HG03175 (cell line): ENCODE measurements at regions not wholly inside any gene's neighbourhood (a gene's known extent, or its start where the extent isn't known, plus 50 kb on each side); places are given as distances from the start of the nearest gene placed in this dataset.
"Not testable (repeated sequence)": the region's sequence is repeated elsewhere in the genome, so short reads cannot be mapped to it uniquely, and the experiment has no call there.

Experiments
- ATAC-seq: cut with Tn5 transposase; IDR thresholded peaks from one replicate; pipeline ENCODE4 v1.9.1; 2021; ENCODE audit warnings: mild to moderate bottlenecking, moderate library complexity; ENCODE audit not compliant: unreplicated experiment

GRCh38 chr3:21036888-21037287 is 714.1 kb downstream of the ZNF385D start:
- ATAC-seq, result no peak

- ATAC-seq, result no peak
Observed at GRCh38 chr3:21028412-21028811, 722.6 kb downstream of the ZNF385D start.

- no peak for ATAC-seq
Observed at GRCh38 chr3:21024563-21024962, 726.4 kb downstream of the ZNF385D start.

- no peak for ATAC-seq
Observed at GRCh38 chr3:21020681-21021080, 730.3 kb downstream of the ZNF385D start.

GRCh38 chr3:21020043-21020442 is 731.0 kb downstream of the ZNF385D start:
- ATAC-seq, result no peak

DNA sequence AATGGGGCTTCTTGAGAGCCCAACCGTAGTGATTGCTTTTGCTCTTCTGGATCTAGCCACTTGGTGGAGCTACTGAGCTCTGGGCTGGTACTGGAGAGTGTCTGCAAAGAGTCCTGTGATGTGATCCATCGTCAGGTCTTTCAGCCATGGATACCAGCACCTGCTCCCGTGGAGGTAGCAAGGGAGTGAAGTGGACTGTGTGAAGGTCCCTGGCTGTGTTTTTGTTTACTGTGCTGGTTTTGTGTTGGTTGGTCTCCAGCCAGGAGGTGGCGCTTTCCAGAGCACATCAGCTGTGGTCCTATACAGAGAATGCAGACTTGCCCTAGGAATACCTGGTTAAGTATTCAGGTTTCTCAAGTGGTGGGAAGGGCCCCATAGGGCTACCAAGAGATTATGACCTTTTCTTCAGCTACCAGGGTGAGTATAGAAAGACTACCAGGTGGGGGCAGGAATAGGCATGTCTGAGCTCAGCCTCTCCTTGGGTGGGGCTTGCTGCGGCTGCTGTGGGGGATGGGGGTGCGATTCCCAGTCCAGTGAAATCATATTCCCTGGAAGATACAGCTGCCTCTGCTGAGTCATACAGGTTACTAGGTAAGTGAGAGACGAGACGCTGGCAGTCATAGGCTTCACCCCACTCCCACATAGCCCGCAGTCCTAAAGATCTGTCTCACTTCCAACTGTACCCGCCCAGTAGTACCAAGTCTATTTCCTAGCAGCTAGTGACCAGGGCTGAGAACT is 733.7 kb downstream of the ZNF385D start:
- no peak for ATAC-seq

DNA sequence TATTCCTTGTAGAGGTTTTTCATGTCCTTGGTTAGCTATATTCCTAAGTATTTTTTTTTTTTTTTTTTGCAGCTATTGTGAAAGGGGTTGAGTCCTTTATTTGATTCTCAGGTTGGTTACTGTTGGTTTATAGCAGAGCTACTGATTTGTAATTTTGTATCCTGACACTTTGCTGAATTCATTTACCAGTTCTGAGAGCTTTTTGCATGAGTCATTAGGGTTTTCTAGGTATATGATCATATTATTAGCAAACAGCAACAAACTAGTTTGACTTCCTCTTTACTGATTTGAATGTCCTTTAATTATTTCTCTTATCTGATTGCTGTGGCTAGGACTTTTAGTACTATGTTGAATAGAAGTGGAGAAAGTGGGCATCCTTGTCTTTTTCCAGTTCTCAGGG is 737.4 kb downstream of the ZNF385D start:
- ATAC-seq, result no peak

DNA sequence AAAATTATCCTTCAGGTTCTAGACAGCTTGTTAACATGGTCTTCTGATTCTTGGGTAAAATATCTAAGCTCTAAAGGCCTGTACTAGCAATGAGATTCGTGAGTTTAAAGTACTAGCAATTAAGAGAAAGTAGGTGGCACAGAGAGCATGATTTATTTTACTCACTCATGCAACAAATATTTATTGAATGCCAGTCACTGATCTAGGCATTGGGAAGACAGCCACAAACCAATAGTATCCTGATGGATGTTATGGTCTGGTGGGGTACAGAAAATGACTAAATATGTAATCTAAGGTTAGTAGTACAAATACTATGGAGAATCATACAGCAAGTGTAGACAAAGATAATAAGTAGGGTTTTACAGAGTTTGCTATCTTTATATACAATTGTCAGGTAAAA is 751.3 kb downstream of the ZNF385D start:
- no peak for ATAC-seq

DNA sequence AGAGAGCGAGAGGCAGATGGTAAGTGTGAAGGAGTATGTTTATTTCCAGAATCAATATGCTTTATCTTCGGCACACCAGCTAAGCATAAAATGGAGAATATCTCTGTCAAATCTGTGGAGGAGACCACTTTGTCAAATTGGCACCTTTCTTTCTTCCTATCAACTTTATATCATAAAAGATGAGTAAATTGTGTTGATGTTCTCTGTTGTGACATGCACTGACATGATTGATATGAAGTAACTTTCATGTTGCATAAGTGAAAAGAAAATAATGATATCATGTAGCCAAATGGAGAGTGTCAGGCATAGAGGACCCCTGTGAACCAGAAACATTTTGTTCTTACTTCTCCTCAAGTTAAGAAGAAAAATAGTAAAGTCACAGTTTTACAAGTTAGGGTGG is 753.8 kb downstream of the ZNF385D start:
- no peak for ATAC-seq

- no peak for ATAC-seq
Observed at GRCh38 chr3:20990896-20991295, 760.1 kb downstream of the ZNF385D start.

GRCh38 chr3:20989653-20990052 is 761.4 kb downstream of the ZNF385D start:
- not testable (repeated sequence) for ATAC-seq

- ATAC-seq, result no peak
Observed at GRCh38 chr3:20984594-20985205, 766.3 kb downstream of the ZNF385D start.

GRCh38 chr3:20975188-20975651 is 775.8 kb downstream of the ZNF385D start:
- no peak for ATAC-seq

DNA sequence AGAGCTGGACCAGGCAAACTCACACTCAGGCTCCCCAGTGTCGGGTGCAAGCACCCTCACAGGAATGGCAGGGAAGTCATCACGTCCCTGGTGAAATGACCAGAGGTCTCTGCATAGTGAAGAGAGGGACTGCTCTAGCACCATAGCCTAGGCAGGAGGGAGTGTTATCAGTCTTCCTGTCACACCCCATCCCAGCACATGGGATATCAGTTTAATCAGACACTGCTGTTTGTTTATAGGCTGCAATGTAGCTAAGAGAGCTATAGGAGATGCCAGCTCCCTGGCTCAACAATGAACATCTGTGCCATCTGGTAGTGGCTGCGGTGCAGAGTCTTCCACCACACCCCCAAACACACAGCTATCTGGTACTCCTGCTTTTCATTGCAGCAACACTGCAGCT is 776.6 kb downstream of the ZNF385D start:
- ATAC-seq, result no peak

DNA sequence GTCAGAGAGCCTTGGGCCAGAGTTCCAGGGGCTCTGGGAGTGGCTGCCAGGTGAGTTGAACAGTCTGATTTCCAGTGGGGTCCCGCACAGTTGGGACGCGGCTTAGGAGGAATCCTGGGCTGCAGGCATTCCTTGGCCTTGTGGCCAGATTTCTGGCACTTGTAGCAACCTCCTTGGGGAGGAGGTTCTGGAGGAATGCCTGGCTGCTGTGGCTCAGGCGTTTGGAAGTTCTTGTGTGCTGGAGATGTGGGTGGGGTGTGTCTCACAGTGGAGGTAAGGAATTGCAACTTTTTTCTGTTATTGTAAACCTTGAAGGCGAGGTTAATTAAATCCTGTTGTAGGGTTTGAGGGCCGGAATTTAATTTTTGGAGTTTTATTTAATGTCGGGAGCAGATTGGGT is 780.2 kb downstream of the ZNF385D start:
- ATAC-seq, result not testable (repeated sequence)

DNA sequence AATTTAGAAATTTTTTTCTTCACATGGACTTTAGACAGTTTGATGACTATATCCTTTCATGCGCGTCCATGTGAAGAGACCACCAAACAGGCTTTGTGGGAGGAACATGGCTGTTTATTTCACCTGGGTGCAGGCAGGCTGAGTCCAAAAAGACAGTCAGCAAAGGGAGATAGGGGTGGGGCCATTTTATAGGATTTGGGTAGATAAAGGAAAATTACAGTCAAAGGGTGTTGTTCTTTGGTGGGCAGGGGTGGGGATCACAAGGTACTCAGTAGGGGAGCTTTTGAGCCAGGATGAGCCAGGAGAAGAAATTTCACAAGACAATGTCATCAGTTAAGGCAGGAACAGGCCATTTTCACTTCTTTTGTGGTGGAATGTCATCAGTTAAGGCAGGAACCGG is 781.5 kb upstream of the SGO1 start:
- not testable (repeated sequence) for ATAC-seq

DNA sequence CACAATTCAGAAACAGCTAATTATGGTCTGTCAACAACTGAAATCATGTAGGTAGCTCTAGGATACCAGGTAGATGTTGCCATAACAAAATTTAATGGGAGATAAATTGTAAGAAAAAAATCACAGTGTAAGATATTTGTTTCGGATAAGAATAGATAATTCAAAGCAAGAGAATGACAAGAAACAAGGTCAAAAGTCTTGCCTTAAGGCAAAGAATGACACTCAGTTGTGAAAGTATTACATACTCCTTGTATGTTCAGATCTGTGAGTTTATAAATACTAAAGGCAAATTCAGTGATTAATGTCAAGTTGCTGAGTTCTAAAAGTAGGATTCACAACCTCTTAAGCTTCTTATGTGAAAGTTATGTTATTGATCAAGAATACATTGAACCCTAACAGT is 772.2 kb upstream of the SGO1 start:
- no peak for ATAC-seq

GRCh38 chr3:20945892-20946291 is 759.9 kb upstream of the SGO1 start:
- no peak for ATAC-seq

DNA sequence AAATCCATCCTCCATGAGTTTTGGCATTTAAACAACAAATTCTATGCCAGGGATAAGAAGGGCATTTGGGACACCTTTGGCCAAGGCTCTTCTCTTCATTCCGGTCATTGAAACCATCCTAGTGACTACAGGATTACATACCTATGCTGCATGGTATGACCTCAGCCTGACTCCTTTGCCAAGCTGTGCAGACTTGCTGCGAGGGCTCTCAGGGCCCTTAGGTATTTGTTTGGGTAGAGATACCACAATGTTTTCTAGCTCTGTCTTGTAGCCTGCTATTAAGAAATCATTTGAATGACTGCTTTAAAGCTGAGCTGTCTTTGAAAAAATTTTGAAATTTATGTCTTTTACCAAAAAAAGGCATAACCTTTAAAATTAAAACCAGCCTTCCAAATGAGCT is 749.8 kb upstream of the SGO1 start:
- no peak for ATAC-seq

DNA sequence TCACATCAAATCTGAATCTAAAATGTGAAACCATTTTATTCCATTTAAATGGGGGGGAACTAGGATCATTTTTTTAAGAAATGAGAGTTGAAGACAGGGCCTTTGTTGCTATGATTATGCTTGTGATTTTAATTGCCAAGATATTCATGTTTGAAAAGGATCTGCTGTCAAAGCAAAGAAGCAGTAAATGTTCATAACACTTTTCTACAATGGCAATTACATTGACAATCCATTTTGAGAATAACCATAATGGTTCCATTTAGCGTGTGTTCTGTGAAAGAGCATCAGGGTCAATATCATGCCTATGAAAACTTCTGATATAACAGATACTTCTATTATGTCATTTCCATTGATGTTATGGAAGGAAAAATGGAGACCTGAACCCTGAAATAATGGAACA is 745.8 kb upstream of the SGO1 start:
- ATAC-seq, result no peak

GRCh38 chr3:20930034-20930433 is 744.0 kb upstream of the SGO1 start:
- no peak for ATAC-seq

DNA sequence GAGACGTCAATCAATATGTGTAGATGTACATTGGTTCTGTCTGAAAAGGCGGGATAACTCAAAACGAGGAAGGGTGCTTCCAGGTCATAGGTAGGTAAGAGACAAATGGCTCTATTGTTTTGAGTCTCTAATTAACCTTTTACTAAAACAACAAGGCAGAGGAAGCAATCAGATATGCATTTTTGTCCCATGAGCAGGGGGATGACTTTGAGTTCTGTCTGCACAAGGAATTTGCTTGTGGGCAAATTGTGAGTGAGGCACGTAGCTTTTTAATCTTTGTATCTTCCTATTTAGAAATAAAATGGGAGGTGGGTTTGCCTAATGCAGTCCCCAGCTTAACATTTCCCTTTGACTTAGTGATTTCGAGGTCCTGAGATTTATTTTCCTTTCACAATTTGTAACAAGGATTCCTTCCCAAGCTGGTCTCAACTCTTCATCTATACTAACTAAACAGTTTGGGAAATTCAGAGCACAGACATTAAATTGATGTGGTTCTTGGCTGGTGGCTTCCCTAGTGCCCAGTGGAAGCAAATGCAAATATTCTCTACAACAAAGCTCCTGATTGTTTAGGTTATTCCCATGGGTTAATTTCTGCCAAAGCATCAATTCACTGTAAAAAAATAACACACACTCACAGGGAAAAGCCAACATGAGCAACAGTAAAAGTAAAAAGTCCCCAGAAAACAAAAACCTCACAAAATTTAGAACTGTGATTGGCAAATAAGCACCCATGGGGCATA is 738.8 kb upstream of the SGO1 start:
- no peak for ATAC-seq
